Right lobe of liver (tissue), 4 donors: ENCODE measurements at regions not wholly inside any gene's neighbourhood (a gene's known extent, or its start where the extent isn't known, plus 50 kb on each side); places are given as distances from the start of the nearest gene placed in this dataset.

ENCODE experiments used
- CTCF ChIP-seq, 4 donors: fragments of 200-600 bp in 3 of 4; fragments of 450-650 bp in 1 of 4; IDR thresholded peaks; one replicate each; pipeline versions ENCODE4 v1.5.1 to v1.8.0; 2016 to 2022; ENCODE audit warnings: antibody characterized with exemption in 4 of 4, mild to moderate bottlenecking in 2 of 4
- POLR2A ChIP-seq: fragments of 450-650 bp; IDR thresholded peaks from one replicate; pipeline ENCODE4 v1.6.1; 2017; ENCODE audit warnings: antibody characterized with exemption, mild to moderate bottlenecking
- donor health status: DM: no; HTN: no; CAD: no.
- donor health status: DM: no; HTN: no; CAD: no.
- donor health status: DM: no; HTN: yes; CAD: no.

- TF ChIP-seq POLR2A = no peak
- no peak for TF ChIP-seq CTCF (IDR thresholded peaks at IDR 0.05)
Measured at GRCh38 chr16:54568906-54569807, 282.6 kb upstream of the IRX3 start.
